Natural killer cell treated with Interleukin-12 subunit alpha and Interleukin-12 subunit beta and Interleukin-15 and Interleukin-18, amount 100 ng/mL, for 72 hours (primary cell): ENCODE measurements at regions not wholly inside any gene's neighbourhood (a gene's known extent, or its start where the extent isn't known, plus 50 kb on each side); places are given as distances from the start of the nearest gene placed in this dataset.

Source experiments
- ATAC-seq, 2 donors: fragments of 150-1000 bp; cut with Tn5 transposase in 1 of 2; sonication (Bioruptor Pico), chemical (Tn5 transposase) in 1 of 2; 2 replicates each; pipeline ENCODE4 v1.10.0; 2021
- DNase-seq: peaks from one replicate; pipeline ENCODE4 v3.0.0; 2022; ENCODE audit warnings: low spot score
- H3K27ac Mint-ChIP-seq, 2 donors: 1 replicate in 1 of 2; 2 replicates in 1 of 2; pipeline ENCODE4 v1.8.0; 2022; ENCODE audit warnings: mixed read lengths in 2 of 2, mild to moderate bottlenecking in 1 of 2, moderate library complexity in 1 of 2
- H3K27me3 Mint-ChIP-seq, 2 donors: 1 replicate in 1 of 2; 2 replicates in 1 of 2; pipeline ENCODE4 v1.8.0; 2022; ENCODE audit warnings: mixed read lengths in 2 of 2
- H3K36me3 Mint-ChIP-seq: one replicate; pipeline ENCODE4 v1.8.0; 2022; ENCODE audit warnings: mixed read lengths
- H3K4me1 Mint-ChIP-seq, 2 donors: 1 replicate in 1 of 2; 2 replicates in 1 of 2; pipeline ENCODE4 v1.8.0; 2022; ENCODE audit warnings: low read depth in 2 of 2, mixed read lengths in 2 of 2, mild to moderate bottlenecking in 1 of 2
- H3K4me3 Mint-ChIP-seq: one replicate; pipeline ENCODE4 v1.8.0; 2022; ENCODE audit warnings: mixed read lengths
- H3K9me3 Mint-ChIP-seq: 2 replicates; pipeline ENCODE4 v1.8.0; 2022; ENCODE audit warnings: mixed read lengths

DNA sequence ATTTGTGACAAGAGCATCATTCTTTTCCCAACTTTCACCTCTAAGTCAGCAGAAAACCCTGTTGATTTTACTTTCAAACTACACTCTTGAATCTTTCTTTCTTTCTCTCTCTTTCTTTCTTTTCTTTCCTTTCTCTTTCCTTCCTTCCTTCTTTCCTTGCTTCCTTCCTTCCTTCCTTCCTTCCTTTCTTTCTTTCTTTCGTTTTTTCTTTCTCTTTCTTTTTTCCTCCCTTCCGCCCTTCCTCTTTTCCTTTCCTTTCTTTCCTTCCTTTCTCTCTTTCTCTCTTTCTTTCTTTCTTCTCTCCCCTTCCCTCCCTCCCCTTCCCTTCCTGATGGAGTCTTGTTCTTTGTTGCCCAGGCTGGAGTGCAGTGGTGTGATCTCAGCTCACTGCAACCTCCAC, 649.5 kb downstream of the PLCL1 start:
- ATAC-seq = no peak

DNA sequence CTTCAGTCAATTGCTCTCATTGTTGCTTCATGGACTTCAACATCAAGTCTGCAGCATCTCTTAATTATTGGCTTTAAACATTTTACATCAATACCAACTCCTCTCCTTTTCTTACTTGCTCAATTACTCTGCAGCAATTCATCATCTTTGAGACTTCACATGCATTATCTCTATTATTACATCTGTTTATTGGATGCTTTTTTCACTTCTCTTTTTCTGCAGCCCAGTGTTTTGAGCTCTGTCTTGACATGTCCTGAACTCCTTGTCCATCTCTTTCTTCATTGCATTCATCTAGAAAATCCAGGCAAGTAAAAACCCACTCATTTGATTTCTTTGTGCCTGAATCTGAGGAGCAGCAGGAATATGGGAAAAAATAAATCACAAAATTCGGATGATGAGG, 647.9 kb downstream of the PLCL1 start:
- ATAC-seq = no peak
- no peak overlapping the region for H3K27ac Mint-ChIP-seq
- H3K4me3 Mint-ChIP-seq = no peak overlapping the region
- H3K4me1 Mint-ChIP-seq = no peaks in the 10 kb centered on the region
- peaks cover 0 to 2% of the 10 kb centered on the region in 2 donors for H3K27me3 Mint-ChIP-seq
- H3K36me3 Mint-ChIP-seq = no peaks in the 10 kb centered on the region
- DNase-seq = no peak
- H3K9me3 Mint-ChIP-seq = peaks cover 5% of the 10 kb centered on the region

More for the DNA sequence above, 649.5 kb downstream of the PLCL1 start:
- Mint-ChIP-seq H3K9me3 (peaks cover 5% of the 10 kb centered on the region), H3K27me3 (peaks cover 0 to 9% of the 10 kb centered on the region in 2 donors), H3K4me3 (no peak overlapping the region), H3K4me1 (no peaks in the 10 kb centered on the region), H3K36me3 (no peaks in the 10 kb centered on the region), H3K27ac (no peak overlapping the region)
- DNase-seq = no peak

- peaks cover 3 to 7% of the 10 kb centered on the region in 2 donors for H3K27me3 Mint-ChIP-seq
- ATAC-seq (no peak), DNase-seq (no peak)
- no peaks in the 10 kb centered on the region for H3K36me3 Mint-ChIP-seq
- no peaks in the 10 kb centered on the region for H3K4me1 Mint-ChIP-seq
- no peak overlapping the region for H3K4me3 Mint-ChIP-seq
- no peak overlapping the region for H3K27ac Mint-ChIP-seq
- H3K9me3 Mint-ChIP-seq = no peaks in the 10 kb centered on the region
These were observed 644.4 kb downstream of the PLCL1 start for GRCh38 chr2:198448789-198449188.

- ATAC-seq (no peak), DNase-seq (no peak)
- no peaks in the 10 kb centered on the region for H3K36me3 Mint-ChIP-seq
- no peaks in the 10 kb centered on the region for H3K4me1 Mint-ChIP-seq
- H3K4me3 Mint-ChIP-seq = no peak overlapping the region
- H3K27ac Mint-ChIP-seq = no peak overlapping the region
- peaks cover 4% of the 10 kb centered on the region for H3K9me3 Mint-ChIP-seq
- H3K27me3 Mint-ChIP-seq = peaks cover 7 to 14% of the 10 kb centered on the region in 2 donors
These were observed 640.5 kb downstream of the PLCL1 start for GRCh38 chr2:198444800-198445287.

GRCh38 chr2:198441901-198442300, 637.5 kb downstream of the PLCL1 start:
- no peak overlapping the region for H3K4me3 Mint-ChIP-seq
- peaks cover 9 to 23% of the 10 kb centered on the region in 2 donors for H3K27me3 Mint-ChIP-seq
- DNase-seq (no peak), ATAC-seq (no peak)
- no peaks in the 10 kb centered on the region for H3K36me3 Mint-ChIP-seq
- H3K4me1 Mint-ChIP-seq = no peaks in the 10 kb centered on the region
- no peak overlapping the region for H3K27ac Mint-ChIP-seq
- peaks cover 6% of the 10 kb centered on the region for H3K9me3 Mint-ChIP-seq

- Mint-ChIP-seq H3K36me3 (no peaks in the 10 kb centered on the region), H3K4me1 (no peaks in the 10 kb centered on the region), H3K27ac (no peak overlapping the region), H3K9me3 (peaks cover 6% of the 10 kb centered on the region), H3K4me3 (no peak overlapping the region), H3K27me3 (peaks cover 9 to 23% of the 10 kb centered on the region in 2 donors)
- DNase-seq = no peak
- no peak for ATAC-seq
These were observed 636.9 kb downstream of the PLCL1 start for GRCh38 chr2:198441246-198441645.

- ATAC-seq (no peak), DNase-seq (no peak)
- no peaks in the 10 kb centered on the region for H3K36me3 Mint-ChIP-seq
- H3K4me1 Mint-ChIP-seq = no peaks in the 10 kb centered on the region
- peaks cover 9 to 23% of the 10 kb centered on the region in 2 donors for H3K27me3 Mint-ChIP-seq
- no peak overlapping the region for H3K4me3 Mint-ChIP-seq
- peaks cover 6% of the 10 kb centered on the region for H3K9me3 Mint-ChIP-seq
- H3K27ac Mint-ChIP-seq = no peak overlapping the region
These were observed 636.4 kb downstream of the PLCL1 start for GRCh38 chr2:198440833-198441232.

- ATAC-seq (no peak), DNase-seq (no peak)
- Mint-ChIP-seq H3K36me3 (no peaks in the 10 kb centered on the region), H3K27ac (no peak overlapping the region), H3K9me3 (peaks cover 6% of the 10 kb centered on the region), H3K4me3 (no peak overlapping the region), H3K27me3 (peaks cover 6 to 15% of the 10 kb centered on the region in 2 donors), H3K4me1 (no peaks in the 10 kb centered on the region)
These were observed 633.9 kb downstream of the PLCL1 start for GRCh38 chr2:198438331-198438730.

GRCh38 chr2:198424112-198424511, 619.7 kb downstream of the PLCL1 start:
- H3K27ac Mint-ChIP-seq = no peak overlapping the region
- no peak for ATAC-seq

GRCh38 chr2:198417836-198418235, 613.4 kb downstream of the PLCL1 start:
- no peak for ATAC-seq
- Mint-ChIP-seq H3K27me3 (no peaks in the 10 kb centered on the region), H3K9me3 (no peaks in the 10 kb centered on the region), H3K36me3 (no peaks in the 10 kb centered on the region), H3K27ac (no peak overlapping the region), H3K4me1 (no peaks in the 10 kb centered on the region), H3K4me3 (no peak overlapping the region)
- DNase-seq = no peak

More at GRCh38 chr2:198424112-198424511, 619.7 kb downstream of the PLCL1 start:
- Mint-ChIP-seq H3K27me3 (peaks cover 0 to 8% of the 10 kb centered on the region in 2 donors), H3K9me3 (no peaks in the 10 kb centered on the region), H3K4me1 (no peaks in the 10 kb centered on the region), H3K36me3 (no peaks in the 10 kb centered on the region), H3K4me3 (no peak overlapping the region)
- no peak for DNase-seq

GRCh38 chr2:198414976-198415375, 610.6 kb downstream of the PLCL1 start:
- ATAC-seq (no peak), DNase-seq (no peak)
- Mint-ChIP-seq H3K27ac (no peak overlapping the region), H3K9me3 (no peaks in the 10 kb centered on the region), H3K4me3 (no peak overlapping the region), H3K4me1 (no peaks in the 10 kb centered on the region), H3K27me3 (no peaks in the 10 kb centered on the region), H3K36me3 (no peaks in the 10 kb centered on the region)

DNA sequence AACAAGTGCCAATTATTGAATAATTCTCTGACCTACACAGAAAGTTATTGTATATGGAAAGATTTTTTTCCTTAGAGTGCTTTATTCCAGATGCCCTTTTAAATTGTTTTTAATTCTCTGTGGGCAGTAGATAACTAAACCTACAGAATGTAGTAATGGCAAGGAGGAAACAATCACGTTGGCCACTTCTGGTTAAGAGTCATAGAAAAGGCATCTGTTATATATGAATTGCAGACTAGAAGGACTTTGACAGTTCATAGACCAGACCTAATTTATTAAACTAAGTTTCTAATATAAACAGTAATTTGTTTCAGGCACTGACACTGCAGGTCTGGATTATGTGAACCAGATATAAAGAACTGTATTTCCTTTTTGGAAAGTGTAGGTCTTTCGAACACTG, 607.5 kb downstream of the PLCL1 start:
- H3K27ac Mint-ChIP-seq = no peak overlapping the region
- DNase-seq (no peak), ATAC-seq (no peak)
- H3K27me3 Mint-ChIP-seq = no peaks in the 10 kb centered on the region
- no peaks in the 10 kb centered on the region for H3K36me3 Mint-ChIP-seq
- H3K9me3 Mint-ChIP-seq = no peaks in the 10 kb centered on the region
- no peak overlapping the region for H3K4me3 Mint-ChIP-seq
- no peaks in the 10 kb centered on the region for H3K4me1 Mint-ChIP-seq

- ATAC-seq = no peak
- Mint-ChIP-seq H3K4me1 (no peaks in the 10 kb centered on the region), H3K27me3 (no peaks in the 10 kb centered on the region), H3K4me3 (no peak overlapping the region), H3K36me3 (no peaks in the 10 kb centered on the region), H3K9me3 (no peaks in the 10 kb centered on the region), H3K27ac (no peak overlapping the region)
- DNase-seq = no peak
These were observed 603.8 kb downstream of the PLCL1 start for GRCh38 chr2:198408171-198408570.

DNA sequence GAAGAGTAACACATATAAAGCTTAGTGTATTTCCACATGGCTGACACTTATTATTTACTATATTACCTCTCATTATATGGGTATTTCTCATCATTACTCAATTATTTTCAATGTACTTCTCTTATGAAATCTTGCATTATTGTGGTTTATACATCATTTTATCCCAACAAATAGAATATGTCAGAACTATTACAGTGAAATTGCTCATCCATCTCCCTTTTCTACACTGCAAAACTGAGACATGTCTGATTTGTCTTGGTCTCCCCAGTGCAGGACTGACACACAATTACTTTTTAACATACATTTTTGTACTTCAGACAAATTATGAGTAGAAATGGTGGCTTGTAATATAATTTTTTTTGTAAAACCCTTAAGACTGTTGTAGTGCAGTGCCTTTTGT, 600.9 kb downstream of the PLCL1 start:
- no peaks in the 10 kb centered on the region for H3K4me1 Mint-ChIP-seq
- no peak for DNase-seq
- H3K27me3 Mint-ChIP-seq = no peaks in the 10 kb centered on the region
- no peaks in the 10 kb centered on the region for H3K9me3 Mint-ChIP-seq
- H3K27ac Mint-ChIP-seq = no peak overlapping the region
- H3K36me3 Mint-ChIP-seq = no peaks in the 10 kb centered on the region
- H3K4me3 Mint-ChIP-seq = no peak overlapping the region
- ATAC-seq = no peak

DNA sequence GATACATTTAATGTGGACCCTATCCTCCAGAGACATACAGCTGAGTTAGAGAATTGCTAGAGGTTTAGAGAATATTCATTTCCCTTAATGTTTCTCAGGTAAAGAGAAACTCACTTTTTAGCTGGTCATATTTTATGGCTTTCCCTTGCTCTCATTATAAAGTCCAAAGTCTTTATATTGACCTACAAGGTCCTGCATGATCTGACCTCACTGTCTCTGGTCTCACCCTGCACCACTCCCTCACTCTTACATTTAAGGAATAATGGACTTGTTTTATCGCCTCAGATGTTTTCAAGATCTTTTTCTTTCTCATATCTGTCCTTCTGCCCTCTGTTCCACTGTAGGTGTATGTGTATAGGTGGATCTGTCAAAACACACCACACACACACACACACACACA, 597.3 kb downstream of the PLCL1 start:
- H3K4me3 Mint-ChIP-seq = no peak overlapping the region
- no peaks in the 10 kb centered on the region for H3K36me3 Mint-ChIP-seq
- no peak overlapping the region for H3K27ac Mint-ChIP-seq

More for the DNA sequence above, 597.3 kb downstream of the PLCL1 start:
- peaks cover 5 to 9% of the 10 kb centered on the region in 2 donors for H3K27me3 Mint-ChIP-seq
- ATAC-seq (no peak), DNase-seq (no peak)
- H3K4me1 Mint-ChIP-seq = no peaks in the 10 kb centered on the region
- peaks cover 5% of the 10 kb centered on the region for H3K9me3 Mint-ChIP-seq
